Choroid plexus epithelial cell (primary cell): ENCODE measurements at regions not wholly inside any gene's neighbourhood (a gene's known extent, or its start where the extent isn't known, plus 50 kb on each side); places are given as distances from the start of the nearest gene placed in this dataset.

Experiments
- DNase-seq: peaks from one replicate; pipeline ENCODE4 v3.0.0-alpha.2; 2010; ENCODE audit warnings: low read depth
- H3K4me3 ChIP-seq: 2 replicates; pipeline ENCODE4 v1.5.1; 2011; ENCODE audit warnings: low read depth, mild to moderate bottlenecking, control low read depth, low read length, moderate library complexity
- CTCF ChIP-seq: conservative IDR thresholded peaks from 2 replicates; pipeline ENCODE4 v1.5.1; 2011; ENCODE audit warnings: low read depth, mild to moderate bottlenecking, control low read depth, inconsistent platforms, low read length, moderate library complexity

- no peak for DNase-seq
- H3K4me3 ChIP-seq: no peak overlapping the region
- no peak for TF ChIP-seq CTCF
These were observed 107.7 kb downstream of the ADSS2 start for GRCh38 chr1:244344001-244344400.

GRCh38 chr1:244346972-244347618 lies 104.6 kb downstream of the ADSS2 start:
- H3K4me3 ChIP-seq: no peak overlapping the region
- DNase-seq: no peak
- TF ChIP-seq CTCF: no peak

GRCh38 chr1:244347942-244348341 lies 103.8 kb downstream of the ADSS2 start:
- DNase-seq: peak; percentile 22
- no peak for TF ChIP-seq CTCF
- no peak overlapping the region for H3K4me3 ChIP-seq

GRCh38 chr1:244349103-244349531 lies 102.6 kb downstream of the ADSS2 start:
- peak; percentile 92 for DNase-seq
- H3K4me3 ChIP-seq: no peak overlapping the region
- TF ChIP-seq CTCF: no peak

GRCh38 chr1:244349581-244350001 lies 102.1 kb downstream of the ADSS2 start:
- DNase-seq: peak; percentile 36
- TF ChIP-seq CTCF: no peak
- no peak overlapping the region for H3K4me3 ChIP-seq

GRCh38 chr1:244350027-244350426 lies 101.7 kb downstream of the ADSS2 start:
- DNase-seq: no peak
- TF ChIP-seq CTCF: no peak
- H3K4me3 ChIP-seq: no peak overlapping the region

- TF ChIP-seq CTCF: no peak
- no peak overlapping the region for H3K4me3 ChIP-seq
- no peak for DNase-seq
These were observed 99.4 kb downstream of the ADSS2 start for GRCh38 chr1:244352156-244352830.
